GM08714 (cell line): ENCODE measurements at regions not wholly inside any gene's neighbourhood (a gene's known extent, or its start where the extent isn't known, plus 50 kb on each side); places are given as distances from the start of the nearest gene placed in this dataset.
"Not testable (repeated sequence)": the region's sequence is repeated elsewhere in the genome, so short reads cannot be mapped to it uniquely, and the experiment has no call there.

Source experiments
- H3K4me3 ChIP-seq: fragments of 200-500 bp; sonication (Bioruptor generic); 2 replicates; pipeline ENCODE4 v1.5.1; 2014; ENCODE audit warnings: mild to moderate bottlenecking, low read length, inconsistent platforms
- ZNF274 ChIP-seq: IDR thresholded peaks from 2 replicates; pipeline ENCODE4 v1.6.1; 2012; ENCODE audit warnings: mild to moderate bottlenecking, low read depth, low read length

DNA sequence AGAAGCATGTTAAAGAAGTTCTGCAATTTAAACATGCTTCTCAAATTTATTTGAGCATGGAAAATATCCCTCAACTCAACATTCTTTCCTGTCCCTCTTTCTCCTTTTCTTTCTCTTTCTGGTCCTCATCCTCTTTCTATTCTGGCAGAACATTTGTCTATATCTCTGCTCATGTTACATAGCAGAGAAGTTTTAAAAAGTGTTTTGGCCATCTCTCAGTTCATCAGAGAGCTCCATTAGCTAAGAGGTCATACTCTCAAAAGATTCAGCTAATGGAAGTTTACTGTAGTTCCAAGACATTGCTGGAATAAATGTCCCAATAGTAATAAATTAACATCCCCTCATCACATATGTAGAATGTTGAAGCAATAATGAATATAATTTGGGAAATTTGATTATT is 53.5 kb downstream of the XCL2 start:
- no peak for TF ChIP-seq ZNF274
- H3K4me3 ChIP-seq, result no peak overlapping the region

GRCh38 chr1:168488138-168488537 is 55.7 kb downstream of the XCL2 start:
- TF ChIP-seq ZNF274, result no peak
- H3K4me3 ChIP-seq, result no peak overlapping the region

DNA sequence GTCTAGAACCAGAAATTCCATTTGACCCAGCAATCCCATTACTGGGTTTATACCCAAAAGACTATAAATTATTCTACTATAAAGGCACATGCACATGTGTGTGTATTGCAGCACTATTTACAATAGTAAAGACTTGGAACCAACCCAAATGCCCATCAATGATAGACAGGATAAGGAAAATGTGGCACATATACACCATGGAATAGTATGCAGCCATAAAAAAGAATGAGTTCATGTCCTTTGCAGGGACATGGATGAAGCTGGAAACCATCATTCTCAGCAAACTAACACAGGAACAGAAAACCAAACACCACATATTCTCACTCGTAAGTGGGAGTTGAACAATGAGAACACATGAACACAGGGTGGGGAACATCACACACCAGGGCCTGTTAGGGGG is 57.0 kb downstream of the XCL2 start:
- H3K4me3 ChIP-seq, result not testable (repeated sequence)

DNA sequence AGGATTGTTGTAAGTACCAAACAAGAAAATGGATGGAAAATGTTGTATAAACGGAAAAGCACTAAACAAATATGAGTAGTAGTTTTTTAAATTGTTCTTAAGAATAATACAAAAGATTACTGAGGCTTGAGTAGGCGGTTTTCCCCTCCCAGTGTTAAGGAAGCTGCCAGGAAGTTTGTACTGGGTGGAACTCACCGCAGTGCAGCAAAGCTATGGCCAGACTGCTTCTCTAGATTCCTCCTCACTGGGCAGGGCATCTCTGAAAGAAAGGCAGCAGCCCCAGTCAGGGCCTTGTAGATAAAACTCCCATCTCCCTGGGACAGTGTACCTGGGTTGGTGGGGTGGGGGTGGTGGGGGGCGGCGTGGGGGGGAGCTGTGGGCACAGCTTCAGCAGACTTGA is 58.7 kb downstream of the XCL2 start:
- no peak overlapping the region for H3K4me3 ChIP-seq
- no peak for TF ChIP-seq ZNF274

DNA sequence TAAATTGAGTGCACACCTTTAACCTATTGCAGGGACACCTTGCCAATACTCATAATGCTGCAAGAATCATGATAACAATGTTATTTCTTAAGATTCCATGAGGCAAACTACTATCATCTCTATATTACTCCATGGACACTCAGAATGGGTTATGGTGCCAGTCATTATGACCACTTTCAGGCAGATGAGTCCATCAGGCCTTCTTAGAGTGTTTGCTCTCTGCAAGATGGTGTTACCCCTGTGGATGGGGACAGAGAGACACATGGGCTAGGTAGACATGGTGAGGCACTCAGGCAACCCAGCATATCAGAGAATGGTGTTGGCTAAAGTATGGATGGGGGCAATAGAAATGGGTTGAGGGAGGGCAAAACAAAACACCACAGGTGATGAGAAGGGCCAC is 59.7 kb downstream of the XCL2 start:
- TF ChIP-seq ZNF274, result no peak

GRCh38 chr1:168483539-168483938 is 60.3 kb downstream of the XCL2 start:
- TF ChIP-seq ZNF274, result no peak
- no peak overlapping the region for H3K4me3 ChIP-seq

More for the DNA sequence above, 59.7 kb downstream of the XCL2 start:
- no peak overlapping the region for H3K4me3 ChIP-seq

- no peak overlapping the region for H3K4me3 ChIP-seq
- TF ChIP-seq ZNF274, result no peak
These were observed 61.7 kb downstream of the XCL2 start for GRCh38 chr1:168482106-168482505.

- TF ChIP-seq ZNF274, result no peak
- H3K4me3 ChIP-seq, result no peak overlapping the region
These were observed 62.2 kb downstream of the XCL2 start for GRCh38 chr1:168481586-168481985.

DNA sequence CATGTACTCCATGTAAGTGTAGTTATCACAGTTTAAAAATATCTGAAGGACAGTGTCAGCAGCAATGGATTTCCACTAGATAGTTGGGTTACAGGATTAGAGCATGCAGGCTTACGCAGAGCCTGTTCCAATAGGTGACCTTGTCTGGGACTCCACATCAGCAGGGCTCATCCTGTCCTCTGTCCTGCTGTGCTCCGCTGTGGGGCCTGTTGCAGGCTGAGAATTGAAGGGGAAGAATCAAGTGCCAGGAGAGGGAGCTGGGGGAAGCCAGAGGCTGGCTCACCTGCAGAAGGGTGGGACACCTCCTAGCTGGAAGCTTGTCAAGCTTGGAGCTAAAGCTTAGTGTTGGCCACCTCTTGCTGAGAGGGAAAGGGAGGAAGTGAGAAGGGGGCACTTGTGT is 62.8 kb downstream of the XCL2 start:
- no peak for TF ChIP-seq ZNF274
- no peak overlapping the region for H3K4me3 ChIP-seq

- no peak overlapping the region for H3K4me3 ChIP-seq
- no peak for TF ChIP-seq ZNF274
These were observed 66.0 kb downstream of the XCL2 start for GRCh38 chr1:168477792-168478191.

GRCh38 chr1:168476588-168477385 is 67.0 kb downstream of the XCL2 start:
- H3K4me3 ChIP-seq, result no peak overlapping the region
- no peak for TF ChIP-seq ZNF274

DNA sequence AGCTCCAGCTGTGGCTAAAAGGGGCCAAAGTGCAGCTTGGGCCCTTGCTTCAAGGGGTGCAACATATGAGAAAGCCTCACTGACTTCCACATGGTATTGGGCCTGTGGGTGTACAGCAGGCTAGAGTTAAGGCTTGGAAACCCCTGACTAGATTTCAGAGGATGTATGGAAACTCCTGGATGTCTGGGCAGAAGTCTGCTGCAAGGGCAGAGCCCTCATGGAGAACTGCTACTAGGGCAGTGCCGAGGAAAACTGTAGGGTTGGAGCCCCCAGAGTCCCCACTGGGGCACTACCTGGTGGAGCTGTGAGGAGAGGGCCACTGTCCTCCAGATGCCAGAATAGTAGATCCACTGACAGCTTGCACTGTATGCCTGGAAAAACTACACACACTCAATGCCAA is 69.5 kb downstream of the XCL2 start:
- H3K4me3 ChIP-seq, result no peak overlapping the region
- TF ChIP-seq ZNF274, result no peak

GRCh38 chr1:168473126-168473525 is 70.7 kb downstream of the XCL2 start:
- no peak for TF ChIP-seq ZNF274
- H3K4me3 ChIP-seq, result no peak overlapping the region

DNA sequence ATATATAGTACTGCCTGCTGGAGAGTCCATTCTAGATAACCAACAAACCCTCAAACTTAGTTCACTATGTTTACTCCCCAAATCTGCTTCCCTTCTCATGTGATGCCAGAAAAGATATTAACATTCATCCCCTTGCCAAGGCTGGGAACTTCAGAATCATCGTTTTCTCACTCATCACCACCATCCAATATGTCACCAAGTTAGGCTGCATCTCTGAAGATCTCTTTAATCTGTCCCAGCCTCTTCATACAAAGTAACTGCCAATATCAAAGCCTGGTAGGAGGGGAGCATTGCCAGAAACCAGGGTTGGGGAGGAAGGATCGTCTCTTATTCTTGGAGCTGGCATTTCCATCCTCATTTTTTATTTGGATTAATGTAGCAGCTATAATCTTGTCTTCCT is 71.6 kb downstream of the XCL2 start:
- no peak overlapping the region for H3K4me3 ChIP-seq
- no peak for TF ChIP-seq ZNF274

GRCh38 chr1:168470901-168471431 is 72.8 kb downstream of the XCL2 start:
- TF ChIP-seq ZNF274, result no peak
- H3K4me3 ChIP-seq, result no peak overlapping the region

DNA sequence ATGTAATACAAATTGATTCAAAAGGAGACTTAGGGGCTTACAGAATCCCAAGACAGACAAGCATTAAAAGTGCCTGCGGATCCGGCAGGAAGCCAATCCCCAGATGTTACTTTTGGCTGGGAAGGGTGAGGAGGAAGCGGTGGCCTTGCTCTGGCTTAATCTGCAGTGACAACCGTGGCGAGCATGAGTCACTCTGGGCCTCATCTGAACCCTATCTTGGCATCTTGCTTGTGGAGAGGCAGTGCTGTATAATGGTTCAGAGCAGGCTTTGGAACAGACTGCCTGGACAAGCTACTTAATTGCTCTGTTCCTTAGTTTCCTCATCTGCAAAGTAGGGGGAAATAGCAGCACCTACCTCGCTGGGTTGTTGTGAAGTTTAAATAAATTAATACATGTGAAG is 74.1 kb downstream of the XCL2 start:
- TF ChIP-seq ZNF274, result no peak
- H3K4me3 ChIP-seq, result no peak overlapping the region
